HG03442 (cell line): ENCODE measurements at regions not wholly inside any gene's neighbourhood (a gene's known extent, or its start where the extent isn't known, plus 50 kb on each side); places are given as distances from the start of the nearest gene placed in this dataset.
"Not testable (repeated sequence)": the region's sequence is repeated elsewhere in the genome, so short reads cannot be mapped to it uniquely, and the experiment has no call there.

Experiments used
- ATAC-seq: cut with Tn5 transposase; IDR thresholded peaks from one replicate; pipeline ENCODE4 v1.9.1; 2021; ENCODE audit warnings: mild to moderate bottlenecking, moderate library complexity; ENCODE audit not compliant: unreplicated experiment

DNA sequence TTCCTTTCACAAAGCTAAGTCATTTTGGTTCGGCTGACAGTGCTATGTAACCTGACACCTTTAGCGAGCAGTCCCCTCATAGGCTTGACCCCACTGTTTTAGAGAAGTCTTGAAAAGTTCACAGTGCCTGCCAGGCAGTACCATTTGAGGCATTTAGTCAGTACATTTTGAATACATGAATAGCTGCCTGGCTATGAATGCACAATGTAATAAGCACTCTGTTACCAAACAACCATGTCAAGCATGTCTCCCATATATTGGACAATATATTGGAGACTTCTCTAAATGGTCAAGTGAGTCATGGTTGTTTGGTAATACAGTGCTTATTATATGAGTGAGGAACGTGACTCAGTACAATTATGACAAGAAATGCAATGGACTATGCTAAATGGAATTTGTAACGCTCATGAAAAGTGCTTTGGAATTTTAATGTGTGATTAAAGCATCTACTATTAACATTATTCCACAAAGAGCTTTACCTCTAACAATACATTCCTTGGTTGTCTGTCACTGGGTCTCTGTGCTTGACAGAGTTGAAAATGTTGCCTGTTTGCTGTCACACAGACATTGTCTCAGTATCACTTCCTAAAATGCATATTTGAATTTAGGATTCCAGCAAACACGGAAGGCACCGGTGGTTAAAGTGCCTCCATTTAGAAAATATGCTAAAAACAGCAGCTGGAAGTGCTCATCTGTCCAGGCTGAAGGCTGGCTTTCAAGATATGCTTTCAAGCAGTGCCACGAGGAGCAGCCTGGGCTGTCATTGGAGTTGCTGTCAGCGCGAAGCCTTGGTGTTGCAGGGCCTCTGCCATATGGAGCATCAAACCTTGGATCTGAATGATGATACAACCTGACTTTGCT, 458.6 kb downstream of the FBXO15 start:
- ATAC-seq, result peak; percentile 55

DNA sequence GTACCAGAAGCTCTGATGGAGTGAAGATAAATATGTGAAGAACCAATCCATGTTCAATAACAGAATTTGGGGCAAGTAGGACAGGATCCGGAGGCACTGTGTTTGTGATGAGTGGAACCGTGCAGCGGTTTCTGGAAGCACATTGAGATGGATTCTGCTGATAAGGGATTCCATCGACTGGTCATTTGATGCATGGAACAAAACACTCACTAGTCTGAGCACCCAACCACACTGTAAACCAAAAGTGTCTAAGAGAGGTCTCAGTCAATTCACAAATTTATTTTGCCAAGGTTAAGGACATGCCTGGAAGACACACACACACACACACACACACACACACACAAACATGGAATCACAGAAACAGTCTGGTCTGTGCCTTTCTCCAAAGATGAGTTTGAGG, 459.5 kb downstream of the FBXO15 start:
- no peak for ATAC-seq

DNA sequence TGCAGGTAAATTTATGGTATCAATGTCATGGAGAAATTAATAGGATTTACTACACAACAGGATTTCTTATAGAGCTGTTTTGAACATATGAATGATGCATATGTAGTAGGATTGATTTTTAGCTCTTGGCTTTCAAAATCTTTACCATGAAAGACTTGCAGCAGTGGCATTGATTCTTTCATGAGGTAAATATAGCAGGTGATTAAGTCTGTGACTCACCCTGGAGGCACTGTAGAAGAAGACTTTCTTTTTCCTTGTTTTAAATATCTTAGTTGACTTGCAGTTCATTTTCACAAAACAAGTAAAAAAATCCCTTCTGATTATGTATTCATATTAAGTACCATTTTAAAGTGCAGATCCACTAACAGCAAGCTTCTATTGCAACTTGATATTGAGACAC, 463.0 kb downstream of the FBXO15 start:
- ATAC-seq, result no peak

DNA sequence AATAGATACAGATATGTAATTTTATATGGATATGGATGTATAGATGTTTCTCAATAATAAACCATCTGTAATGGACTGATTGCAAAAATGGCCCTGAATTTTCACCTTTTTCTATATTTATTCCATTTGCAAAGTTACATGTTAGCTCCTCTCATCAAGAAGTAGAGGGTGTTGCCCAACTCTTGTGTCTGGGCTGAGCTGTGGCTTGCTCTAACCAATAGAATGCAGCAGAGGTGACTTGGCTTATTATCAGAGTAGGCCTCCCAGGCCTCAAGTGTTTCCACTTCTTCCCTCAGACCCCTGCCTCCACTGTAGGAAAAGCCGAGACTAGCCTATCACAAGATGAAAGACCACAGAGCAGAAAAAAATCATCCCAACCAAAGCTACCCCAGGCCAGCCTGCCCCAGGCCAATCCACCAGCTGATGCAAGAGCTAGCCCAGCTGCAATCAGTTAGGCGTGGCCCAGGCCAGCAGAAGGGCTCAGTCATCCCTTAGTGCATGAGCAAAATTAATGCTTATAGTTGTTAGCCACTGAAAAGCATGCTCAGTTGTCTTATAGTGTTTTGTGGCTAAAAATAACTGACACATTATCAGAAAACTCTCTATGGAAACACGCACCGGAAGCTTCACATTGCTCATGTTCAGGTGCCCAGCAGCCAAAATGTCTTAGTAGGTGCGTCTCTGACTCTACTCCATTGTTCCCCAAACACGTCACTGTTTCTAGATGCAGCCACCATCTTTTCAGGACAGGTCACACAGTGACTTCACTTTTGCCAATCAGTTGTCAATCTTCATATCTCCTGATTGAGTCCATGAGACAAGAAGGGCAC, 464.0 kb downstream of the FBXO15 start:
- no peak for ATAC-seq

DNA sequence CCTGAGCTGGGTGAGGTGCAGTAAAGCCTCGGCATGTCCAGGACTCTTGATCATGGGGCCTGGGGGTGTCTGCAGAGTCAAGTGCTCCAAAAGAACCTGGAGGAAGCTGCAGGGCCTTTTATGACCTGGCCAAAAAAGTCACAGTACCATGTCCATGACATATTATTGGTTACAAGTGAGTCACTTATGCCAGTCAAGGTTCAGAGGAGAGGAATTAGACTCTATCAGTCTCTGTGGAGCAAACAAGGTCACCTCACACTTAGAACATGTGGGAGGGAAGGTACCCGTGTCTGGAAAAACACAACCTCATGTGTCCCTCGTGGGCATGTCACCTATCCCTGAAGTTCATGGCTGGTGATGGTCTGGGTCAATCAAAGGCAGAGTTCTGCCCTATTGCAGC, 465.7 kb downstream of the FBXO15 start:
- no peak for ATAC-seq

DNA sequence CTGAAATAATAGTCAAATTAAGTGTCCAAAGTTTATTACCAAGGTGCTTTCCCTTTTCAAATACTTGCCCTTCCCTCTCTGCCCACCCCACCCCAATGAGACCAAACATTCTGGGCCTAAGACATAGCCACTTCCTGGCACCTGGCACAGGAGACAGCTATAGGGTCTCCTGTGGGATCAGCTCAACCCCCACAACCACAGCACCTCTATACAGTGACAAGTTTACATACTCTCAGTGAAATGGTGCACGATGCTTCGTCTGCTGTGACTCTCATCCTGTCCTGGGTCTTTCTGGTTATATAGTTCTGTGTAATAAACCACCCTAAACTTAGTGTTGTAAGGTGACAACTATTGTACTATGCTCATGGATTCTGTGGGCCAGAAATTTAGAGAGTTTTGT, 466.2 kb downstream of the FBXO15 start:
- ATAC-seq, result no peak

DNA sequence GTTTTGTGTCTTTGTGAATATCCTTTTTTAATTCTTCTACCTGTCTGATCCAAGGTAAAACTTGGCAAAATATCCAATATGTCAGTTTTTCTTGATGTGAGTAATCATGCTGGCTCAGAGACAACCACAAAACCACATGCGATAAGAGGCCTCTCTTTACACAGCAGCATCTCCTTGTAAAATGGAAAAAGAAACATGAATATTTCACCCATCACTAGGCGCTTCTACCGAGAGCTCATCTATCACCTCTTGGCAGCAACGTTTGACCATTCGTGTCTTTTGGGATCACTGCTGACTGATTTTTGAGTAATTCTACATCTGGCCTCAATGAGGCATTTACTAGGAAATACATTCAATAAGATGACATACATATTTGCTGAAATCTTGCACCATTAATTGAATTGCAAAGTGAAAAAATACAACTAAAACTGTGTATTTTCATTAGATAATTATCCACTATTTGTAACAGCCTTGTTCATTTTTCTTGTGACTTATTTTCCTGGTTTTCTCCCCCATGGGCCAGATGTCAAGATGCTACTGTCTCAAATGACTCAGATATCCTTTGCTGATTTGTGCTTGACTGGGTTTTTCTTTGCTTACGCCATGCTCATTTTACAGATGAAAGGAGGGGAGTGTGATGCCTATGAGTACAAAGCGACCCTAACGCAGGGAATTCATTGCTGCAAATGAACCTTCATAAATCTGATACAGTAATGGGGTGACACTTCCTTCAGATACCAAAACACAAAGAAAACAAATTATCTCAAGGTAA, 467.5 kb downstream of the FBXO15 start:
- no peak for ATAC-seq

DNA sequence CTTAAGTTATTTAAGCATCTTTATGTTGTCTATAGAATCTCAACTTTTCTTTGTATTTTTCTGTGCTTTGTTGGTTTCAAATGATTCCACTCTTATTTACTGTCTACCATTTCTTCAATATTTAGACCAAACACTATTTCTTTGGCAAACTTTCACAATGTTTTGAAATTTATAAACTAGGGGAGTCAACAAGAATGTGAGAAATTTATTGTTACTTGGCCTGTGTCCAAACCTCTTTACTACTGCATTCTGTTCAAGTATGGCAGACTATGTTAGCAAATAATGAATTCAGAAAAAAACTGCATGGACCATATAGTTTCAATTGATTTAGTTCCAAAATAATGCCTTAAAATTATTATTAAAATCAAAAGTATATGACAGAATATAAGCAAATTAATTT, 470.2 kb downstream of the FBXO15 start:
- ATAC-seq, result no peak

DNA sequence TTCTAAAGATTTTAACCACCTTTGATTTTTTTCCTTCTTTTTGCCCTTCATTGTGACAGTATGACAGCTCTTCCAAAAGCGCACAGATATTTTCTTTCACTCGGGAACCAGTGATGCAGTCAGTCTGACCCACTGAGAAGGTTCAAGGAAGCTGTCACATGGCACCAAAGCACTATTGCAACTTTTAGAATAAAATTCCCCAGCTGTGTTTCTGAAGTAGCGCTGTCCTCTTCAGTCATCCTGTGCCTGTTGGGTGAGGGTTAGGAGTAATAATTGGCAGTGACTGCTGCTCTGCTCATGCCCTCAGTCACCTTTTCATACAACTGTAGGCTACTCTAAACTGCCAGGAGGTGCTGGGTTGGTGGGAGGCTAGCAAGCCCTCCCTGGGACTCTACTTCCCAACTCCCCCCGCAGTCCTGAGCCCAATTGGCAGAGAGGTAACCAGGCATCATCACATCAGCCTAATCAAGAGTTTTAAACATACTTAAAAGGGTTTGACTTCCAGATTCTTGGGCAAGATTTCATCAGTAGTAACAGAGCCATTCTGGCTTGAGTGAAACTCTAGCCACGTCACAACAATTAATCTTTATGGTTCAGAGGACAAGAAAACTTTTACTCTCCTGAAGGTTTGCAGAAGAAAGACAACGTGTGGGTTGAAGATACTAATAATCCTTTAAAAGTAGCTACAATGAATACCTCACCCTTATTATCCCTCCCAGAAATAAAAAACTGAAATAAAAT, 473.3 kb downstream of the FBXO15 start:
- no peak for ATAC-seq

DNA sequence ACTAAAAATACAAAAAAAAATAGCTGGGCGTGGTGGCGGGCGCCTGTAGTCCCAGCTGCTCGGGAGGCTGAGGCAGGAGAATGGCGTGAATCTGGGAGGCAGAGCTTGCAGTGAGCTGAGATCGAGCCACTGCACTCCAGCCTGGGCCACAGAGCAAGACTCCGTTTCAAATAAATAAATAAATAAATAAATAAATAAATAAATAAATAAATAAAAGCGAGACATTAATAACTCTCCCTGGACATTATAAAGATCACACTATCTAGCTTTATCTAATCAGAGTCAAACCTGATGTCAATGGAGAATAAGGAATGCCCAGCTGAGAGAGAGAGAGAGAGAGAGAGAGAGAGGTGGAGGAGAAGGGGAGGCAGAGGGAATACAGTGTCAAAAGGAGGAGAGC, 476.2 kb downstream of the FBXO15 start:
- not testable (repeated sequence) for ATAC-seq

DNA sequence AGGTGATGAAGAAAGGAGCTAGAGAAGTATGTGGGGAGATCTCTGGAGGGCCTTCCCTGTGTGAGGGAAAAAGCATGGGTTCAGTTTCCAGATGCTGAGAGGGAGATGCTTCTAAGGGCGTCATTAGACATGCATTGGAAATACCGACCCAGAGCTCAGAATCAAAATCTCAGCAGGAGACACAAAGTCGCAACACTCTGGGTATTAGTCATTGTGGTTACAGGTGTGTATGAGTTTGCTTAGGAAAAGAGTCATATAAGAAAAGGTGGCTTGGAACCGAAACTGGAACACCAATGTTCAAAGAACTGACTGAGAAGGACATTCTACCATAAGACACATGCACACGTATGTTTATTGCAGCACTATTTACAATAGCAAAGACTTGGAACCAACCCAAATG, 477.1 kb downstream of the FBXO15 start:
- ATAC-seq, result peak; percentile 58

DNA sequence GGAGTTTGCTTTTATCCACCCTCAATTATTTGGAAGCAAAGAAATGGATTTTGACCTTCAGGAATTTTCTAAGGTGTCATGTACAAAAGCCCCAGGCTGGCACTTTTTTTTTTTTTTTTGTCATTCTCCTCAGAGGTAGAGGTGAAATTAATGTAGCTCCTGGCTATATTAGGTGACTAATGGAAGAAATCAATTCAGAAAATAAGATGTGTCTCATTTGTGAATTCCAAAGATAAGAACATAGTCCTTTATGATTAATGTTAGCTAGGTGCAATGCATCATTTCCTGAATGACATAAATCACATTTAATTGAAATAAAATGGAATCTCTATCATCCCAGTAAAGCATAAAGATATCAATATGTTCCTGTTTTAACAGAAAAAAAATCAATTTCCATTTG, 477.6 kb downstream of the FBXO15 start:
- no peak for ATAC-seq

DNA sequence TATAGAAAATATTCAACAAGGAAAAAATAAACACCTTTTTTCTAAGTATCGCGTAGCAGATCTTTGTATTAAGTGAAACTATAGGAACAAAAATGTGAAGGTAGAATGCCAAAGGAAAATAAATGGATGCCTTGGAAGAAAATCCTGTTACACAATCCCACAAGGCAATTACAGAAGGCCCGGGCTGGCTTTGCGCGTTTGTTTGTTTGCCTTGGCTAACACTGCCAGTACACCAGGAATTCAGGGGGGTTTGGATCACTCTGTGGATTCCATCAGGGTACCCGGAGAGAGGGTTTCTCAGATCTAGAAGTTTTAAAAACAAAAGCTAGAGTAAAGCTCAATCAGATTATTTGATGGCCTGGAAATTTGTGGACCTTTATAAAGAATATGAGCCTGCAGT, 478.3 kb downstream of the FBXO15 start:
- ATAC-seq, result no peak

DNA sequence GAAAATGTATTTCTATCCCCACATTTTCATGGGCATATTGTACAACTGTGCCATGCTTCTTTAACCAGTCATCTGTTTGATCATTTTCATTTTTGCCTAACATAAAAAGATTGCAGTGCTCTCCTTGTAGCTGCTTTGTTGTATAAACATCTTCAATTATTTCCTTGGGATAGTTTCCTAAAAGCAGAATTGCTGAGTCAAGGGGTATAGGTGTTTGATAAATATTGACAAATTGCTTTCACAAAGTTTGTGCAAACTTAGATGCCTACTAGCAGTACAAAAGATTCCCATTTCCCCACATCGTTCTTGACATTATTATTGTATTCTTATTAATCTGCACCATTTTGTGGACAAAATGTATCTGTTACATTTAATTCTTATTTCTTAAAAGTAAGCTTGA, 479.6 kb downstream of the FBXO15 start:
- no peak for ATAC-seq

DNA sequence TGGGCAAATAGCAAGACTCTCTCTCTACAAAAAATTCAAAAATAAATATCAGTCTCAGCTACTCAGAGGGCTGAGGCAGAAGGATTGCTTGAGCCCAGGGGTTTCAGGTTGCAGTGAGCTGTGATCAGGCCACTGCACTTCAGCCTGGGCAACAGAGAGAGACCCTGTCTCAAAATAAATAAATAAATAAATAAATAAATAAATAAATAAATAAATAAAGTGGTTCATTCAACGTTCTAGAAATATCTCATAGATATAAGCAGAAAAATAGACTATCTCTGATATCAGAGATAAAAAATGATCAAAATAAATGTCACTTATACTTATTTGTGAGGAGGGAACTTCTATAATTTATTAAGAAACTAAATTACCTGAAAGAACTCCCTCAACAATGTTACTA, 480.9 kb downstream of the FBXO15 start:
- no peak for ATAC-seq

DNA sequence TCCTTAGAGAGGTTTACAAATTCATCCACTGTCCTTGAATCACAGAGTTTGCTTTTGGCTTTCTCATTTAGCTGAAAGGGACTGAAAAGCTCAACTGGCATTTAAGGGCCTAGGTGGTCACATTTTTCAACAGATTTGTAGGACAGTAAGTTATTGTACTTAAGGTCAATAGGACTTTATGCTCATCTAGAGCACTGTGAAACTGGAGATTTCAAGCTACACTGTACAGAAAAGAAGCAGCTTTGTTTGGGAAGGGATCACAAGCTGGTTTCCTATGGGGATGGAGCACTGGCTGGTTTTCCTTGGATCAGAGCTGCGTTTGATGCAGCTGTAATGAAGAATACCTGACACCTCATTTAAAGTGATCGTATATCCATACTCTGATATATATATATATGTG, 482.7 kb downstream of the FBXO15 start:
- no peak for ATAC-seq

DNA sequence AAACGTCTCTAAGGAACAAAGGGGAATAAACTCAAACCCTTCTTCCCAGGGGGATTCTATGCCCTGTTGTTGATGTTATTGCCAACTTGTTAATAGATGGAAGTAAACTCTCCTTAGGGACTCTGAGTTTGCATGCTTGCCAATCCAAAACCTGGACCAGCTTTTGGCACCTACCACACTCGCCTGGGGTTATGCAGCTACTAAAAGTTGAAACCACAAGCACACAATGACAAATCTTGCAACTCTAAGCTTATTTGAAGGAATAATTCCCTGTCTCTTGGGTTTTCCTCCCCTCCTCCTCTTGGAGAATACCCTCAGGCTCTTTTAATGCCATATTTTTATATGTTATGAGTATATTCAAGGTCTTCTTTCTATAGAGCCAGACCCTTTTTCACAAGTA, 484.1 kb downstream of the FBXO15 start:
- no peak for ATAC-seq

DNA sequence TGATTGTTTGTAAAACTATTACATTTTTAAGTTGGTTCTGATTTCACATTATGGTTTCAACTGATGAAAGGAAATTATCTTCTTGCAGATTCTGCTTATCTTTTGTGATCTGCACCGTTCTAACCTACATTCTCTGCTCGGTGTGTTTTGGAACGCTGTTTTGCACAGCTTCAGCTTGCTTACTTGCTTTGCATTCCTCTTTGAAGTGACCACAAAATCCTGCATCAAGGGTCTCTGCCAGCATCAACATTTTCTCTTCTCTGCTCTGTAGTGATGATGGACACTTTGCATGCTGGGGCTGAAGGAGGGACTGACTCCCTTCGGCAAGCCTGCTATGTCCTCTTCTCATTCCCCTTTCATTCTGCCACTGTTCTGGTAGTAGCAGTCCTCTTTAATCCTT, 485.2 kb downstream of the FBXO15 start:
- ATAC-seq, result no peak

DNA sequence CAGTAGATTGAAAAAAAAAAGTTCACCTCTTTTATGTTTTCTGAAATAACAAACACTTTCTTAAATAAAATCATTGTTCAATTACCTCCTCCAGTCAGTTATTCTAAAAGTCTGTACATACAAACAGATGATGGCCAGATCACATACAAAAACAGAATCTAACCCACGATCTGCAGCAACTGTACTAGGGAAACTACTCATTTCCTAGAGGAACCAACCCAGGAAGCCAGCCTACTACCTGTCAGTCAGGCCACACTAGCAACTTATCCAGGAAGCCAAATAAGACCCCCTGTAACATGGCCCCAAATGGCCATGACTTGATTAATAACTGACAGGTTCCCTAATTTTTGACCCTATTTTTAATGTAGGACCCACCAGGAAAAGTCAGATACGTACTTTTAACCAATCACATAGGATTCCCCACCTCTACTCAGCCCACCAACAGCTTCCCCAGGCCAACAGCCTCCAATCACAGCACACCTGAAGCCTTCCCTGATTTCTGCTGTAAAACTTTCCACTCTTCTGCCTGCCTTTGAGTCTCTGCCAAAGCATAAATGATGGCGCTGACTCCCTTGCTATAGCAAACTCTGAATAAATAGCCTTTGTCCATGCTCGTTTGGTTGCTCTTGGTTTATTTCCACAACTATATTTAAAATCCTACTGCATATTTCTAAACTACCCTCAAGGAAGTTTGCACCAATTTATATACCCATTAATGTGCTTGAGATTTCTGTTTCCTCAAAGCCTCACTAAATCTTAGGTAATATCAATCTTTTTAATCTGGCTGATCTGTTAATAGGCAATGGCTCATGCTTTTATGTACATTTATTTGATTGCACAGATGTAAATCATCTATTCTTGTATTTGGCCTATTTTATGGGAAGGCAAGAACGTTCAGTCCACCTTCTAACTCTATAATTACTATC, 486.4 kb downstream of the FBXO15 start:
- ATAC-seq, result no peak

DNA sequence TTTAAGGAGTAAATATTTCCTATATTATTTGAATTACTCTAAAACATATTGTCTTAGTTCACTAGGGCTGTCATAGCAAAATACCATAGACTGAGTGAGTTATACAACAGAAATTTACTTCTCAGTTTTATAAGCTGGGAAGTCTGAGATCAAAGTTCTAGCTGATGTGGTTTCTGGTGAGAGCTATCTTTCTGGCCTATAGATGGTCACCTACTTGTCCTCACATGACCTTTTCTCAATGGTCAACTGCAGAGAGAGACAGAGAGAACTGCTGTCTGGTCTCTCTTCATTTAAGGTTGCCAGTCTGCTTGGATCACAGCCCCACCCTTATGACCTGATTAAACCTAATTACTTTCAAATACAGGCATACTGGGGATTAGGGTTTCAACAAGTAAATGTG, 490.9 kb downstream of the FBXO15 start:
- no peak for ATAC-seq
